ENCODE measurements at regions not wholly inside any gene's neighbourhood (a gene's known extent, or its start where the extent isn't known, plus 50 kb on each side); places are given as distances from the start of the nearest gene placed in this dataset.

DNA sequence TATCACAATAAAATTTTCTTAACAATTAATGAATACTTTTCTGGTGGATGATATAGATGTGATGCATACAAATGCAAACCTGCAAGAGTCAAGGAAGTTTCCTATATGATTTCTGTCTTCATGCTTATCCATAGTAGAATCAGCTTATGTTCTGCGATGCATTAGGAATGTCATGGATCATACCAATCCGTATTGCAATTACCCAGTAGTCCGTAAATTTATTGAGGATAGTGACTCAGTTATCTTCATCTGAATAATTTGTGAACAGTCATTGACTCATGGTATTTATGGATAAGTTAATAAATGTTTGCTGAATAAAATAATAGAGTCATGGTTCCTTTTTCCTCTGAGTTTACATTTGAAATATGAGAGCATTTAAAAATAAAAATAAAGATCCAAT is 483.4 kb downstream of the LRFN5 start:
- DNase-seq (ENCODE audit: low spot score): no peak

DNA sequence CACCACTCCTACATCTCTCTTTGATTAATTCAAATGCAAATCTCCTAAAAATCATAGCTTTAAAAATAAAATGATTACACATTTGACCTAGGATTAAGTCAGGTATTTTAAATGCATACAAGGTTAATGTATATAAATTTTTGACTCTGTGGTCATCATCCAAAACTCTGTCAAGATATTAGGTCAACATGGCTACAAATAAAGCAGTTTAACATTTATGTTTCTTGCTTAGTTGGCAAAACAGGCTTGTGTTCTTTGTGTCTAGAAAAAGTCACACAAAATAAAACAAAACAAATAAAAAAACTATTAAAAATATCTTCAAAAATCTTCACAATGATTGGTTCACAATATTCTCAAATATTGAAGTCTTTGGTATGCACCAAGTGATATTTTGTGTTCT is 473.2 kb downstream of the LRFN5 start:
- DNase-seq (ENCODE audit: low spot score): no peak

DNA sequence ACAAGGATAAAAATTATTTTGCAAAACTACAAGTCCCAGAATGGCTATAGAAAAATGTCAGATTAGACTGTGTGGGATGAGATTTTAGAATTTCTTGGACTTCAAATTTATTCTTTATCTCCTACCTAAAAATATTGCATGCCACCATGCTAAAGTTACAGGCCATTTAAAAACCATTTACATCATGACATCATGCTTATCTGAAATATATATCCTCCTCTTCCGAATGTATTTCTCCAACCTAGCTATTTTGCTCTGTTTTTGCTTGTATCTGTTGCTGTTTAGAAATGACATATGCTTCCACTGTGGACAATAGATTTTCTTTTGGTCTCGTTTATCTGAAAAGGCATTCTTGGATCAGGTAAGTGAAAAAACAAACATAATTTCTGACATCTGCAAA is 471.7 kb downstream of the LRFN5 start:
- DNase-seq (ENCODE audit: low spot score): no peak

DNA sequence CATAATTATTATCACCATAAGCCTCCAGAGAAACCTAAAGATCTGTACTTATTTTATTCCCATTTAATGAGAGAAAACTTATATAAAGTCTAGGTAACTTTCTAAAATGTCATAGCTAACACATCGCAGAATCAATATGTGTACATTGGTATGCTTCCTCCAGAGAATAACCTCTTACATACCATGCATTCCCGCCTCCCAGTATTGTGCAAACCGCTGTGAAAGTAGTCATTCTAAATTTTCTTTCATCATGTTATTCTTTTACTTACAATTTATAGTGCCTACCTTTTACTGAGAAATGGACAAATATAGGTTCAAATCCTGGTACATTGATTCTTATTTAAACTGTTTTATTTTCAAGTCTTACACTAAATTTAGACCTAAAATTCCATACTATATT is 463.4 kb downstream of the LRFN5 start:
- DNase-seq (ENCODE audit: low spot score): no peak

DNA sequence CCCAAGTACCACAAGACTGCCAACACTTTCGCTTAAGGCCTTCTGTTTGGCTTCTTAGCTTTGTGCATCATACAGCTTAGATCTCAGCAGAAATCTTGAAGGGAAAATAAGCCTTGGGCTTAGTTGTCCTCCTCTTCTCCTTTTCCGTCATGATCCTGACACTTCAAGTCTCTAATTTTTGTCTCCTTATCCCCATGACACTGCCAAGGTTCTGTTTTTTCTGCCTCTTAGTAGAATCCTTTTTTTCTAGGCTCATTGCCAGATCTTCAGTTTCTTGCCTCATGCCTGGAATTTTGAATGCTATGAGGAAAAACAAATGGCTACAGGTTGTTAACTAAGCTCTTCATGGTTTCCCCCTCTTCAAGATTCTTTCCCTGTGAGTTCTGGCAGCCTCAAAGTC is 450.4 kb downstream of the LRFN5 start:
- DNase-seq (ENCODE audit: low spot score): no peak

DNA sequence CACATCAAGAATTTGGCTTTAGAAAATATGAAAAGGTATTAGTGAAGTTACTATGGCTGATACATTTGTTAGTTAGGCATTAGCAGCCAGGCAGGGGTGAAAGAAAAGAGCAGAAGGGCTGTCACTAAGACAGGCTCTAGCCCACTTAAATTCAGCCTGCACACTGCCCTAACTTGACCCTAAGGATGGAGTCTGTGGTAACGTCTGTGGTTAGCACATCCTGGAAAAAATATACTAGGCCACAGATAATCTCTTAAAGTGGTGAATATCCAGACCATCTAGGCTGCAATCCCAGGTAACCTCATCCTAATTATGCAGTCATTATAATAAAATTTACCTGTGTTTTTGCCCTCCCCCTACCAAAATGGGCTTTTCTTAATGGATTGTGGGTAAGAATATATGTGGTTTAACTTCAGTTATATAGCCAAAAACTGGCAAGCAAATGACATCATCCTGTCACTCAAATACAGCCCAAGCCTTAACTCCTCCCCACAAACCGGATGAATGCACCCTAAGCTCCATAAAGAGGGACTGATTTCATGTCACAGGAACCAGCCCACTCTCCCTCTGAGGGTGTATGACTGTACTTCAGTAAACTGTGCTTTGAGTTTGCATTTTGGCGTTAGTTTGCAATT is 440.9 kb downstream of the LRFN5 start:
- no peak for DNase-seq (ENCODE audit: low spot score)

DNA sequence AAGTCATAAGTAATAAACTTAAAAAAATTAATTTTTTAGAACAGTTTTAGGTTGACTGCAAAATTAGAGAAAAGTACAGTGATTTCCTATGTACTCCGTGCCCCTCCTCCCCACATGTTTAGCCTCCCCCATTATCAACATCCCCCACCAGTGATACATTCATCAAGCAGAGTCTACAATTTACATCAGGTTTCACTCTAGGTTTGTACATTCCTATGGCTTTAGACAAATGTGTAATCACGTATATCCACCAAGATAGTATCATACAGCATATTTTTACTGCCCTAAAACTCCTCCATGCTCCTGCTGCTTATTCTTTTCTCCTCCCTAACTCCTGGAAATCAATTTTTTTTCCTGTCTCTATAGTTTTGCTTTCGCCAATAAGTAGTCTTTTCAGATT is 438.7 kb downstream of the LRFN5 start:
- DNase-seq (ENCODE audit: low spot score): no peak

DNA sequence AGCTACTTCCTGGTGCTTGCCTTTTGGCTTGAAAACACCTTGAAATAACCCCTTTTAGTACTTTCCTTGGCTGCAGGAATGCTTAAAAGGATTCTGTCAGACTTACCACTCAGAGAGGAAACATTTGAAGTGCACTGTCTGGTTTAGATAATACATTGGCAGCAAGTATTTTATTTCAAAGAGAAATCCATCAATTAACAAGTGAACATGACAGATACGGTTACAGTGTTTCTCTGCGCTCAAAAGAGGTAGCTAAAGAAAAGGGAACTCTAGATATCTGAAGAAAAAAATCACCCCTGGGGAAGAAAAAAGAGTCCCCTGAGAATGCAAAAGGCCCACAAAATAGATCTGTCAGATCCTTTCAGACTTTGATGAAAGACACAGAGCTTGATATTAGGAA is 421.9 kb downstream of the LRFN5 start:
- no peak for DNase-seq (ENCODE audit: low spot score)

DNA sequence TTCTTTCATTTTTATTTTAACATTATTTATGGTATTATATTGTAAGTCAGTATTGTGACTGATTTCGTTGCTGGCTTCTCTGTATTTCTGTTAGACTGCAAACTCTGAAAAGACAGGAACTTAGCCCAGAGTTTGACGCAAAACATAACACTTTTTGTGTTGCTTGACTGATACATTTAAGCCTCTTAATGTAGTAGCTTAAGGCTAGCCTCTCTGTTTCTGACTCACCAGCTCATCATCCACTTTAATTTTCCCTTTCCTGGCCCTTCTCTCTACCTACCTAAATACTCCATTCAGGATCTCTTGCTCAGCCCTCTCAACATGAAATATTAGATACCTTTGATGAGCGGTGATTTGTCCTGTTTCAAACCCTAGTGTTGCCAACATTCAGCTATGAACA is 420.6 kb downstream of the LRFN5 start:
- no peak for DNase-seq (ENCODE audit: low spot score)

DNA sequence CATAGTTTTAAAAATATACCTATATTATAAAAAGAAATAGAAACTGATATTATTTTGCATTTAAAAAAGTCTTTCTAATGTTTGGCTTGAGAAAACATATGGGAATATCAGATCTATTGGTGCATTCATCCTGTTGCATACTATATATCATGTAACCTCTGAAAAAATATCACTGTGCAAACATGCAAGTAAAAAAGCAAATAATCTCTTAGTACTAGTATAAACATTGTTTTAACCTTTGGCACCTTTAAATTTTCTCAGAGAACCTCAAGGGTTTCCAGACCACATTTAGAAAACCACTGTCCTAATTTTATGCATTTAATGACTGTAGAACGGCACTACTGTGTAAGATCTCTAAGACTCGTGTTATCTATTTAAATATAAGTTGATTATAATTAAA is 416.8 kb downstream of the LRFN5 start:
- DNase-seq (ENCODE audit: low spot score): no peak

DNA sequence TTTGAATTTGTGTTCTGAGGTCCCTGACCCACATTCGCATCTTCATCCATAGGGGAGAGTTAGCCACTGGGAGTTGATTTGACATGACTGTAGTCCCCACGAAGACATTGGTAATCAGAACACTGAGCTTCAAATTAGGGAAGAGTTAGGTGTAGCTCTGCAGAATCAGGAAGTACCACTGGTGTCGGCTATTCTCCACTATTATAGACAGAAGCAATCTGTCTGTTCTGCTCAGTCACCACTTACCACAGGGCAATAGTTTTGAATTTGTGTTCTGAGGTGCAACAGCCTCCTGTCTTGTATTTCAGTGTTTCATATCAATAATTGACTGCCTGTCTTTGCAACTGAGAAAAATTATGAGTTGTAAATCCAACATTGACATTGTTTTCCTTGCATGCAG is 407.6 kb downstream of the LRFN5 start:
- DNase-seq (ENCODE audit: low spot score): no peak

DNA sequence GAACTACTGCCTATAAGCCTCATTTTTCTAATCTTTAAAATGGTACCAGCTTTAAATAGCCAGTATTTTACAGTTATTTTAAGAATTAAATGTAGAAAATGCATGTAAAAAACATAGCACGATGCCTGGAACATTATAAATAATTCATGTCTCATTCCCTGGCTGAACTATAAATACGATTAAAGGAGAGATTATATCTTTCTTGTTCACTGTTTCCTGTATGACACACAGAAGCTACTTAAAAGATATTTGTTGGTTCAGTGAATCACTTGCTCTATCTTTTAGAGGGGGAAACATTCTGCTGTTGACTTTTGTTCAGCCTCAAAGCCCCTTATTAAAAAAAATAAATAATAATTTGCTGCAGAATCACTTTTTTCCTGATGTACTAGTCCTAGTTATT is 406.9 kb downstream of the LRFN5 start:
- no peak for DNase-seq (ENCODE audit: low spot score)

DNA sequence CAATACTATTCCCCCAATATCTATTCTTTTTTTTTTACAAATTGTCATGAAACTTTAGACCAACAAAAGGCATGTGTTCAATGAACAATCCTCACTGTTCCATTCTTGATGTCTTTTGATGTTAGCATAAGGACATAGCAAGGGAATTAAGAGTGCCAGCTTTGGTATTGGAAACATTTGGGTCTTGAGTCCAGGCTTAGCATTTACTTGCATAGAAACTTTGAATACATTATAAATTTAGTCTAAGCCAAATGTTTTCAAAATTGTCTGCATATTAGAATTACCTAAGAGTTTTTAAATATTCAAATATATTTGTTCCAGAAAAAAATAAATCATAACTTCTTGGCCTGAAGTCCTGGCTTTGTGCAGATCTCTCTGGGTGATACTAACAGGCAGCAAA is 406.5 kb downstream of the LRFN5 start:
- no peak for DNase-seq (ENCODE audit: low spot score)

DNA sequence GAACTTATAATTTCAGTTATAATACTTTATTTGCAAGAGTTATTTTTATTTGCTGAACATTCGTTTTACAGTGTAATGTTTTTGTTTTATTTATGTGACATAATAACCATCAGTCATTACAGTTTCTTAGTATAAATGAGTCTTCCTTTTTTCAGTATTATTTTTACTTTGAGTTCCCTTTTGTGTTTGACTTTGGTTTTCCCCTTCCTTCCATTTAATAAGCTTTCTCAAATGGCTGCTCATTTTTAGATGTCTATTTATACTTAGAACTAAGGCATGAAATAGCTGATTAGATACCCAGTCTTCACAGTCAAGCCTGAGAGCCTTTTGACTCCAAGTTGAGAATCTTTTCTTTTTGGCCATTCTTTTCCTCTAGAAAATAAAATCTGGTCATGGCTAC is 404.5 kb downstream of the LRFN5 start:
- no peak for DNase-seq (ENCODE audit: low spot score)

DNA sequence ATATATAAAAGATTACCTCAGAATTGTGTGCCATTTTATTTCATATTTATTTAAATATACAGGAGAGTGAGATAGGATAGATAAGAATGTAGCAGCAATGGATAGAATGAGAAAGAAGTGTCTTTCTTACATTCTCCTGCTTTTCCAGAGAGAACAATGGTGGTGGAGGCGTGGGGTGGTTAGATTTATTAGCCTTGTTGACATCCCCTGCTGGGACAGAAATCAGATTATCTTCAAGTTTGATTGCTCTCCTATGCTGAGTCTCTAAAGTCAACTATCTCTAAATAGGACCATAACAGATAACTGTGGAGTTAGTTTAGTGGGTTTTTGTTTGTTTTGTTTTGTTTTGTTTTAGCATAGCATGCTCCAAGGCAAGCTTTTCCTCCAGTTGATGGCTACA is 397.6 kb downstream of the LRFN5 start:
- no peak for DNase-seq (ENCODE audit: low spot score)

DNA sequence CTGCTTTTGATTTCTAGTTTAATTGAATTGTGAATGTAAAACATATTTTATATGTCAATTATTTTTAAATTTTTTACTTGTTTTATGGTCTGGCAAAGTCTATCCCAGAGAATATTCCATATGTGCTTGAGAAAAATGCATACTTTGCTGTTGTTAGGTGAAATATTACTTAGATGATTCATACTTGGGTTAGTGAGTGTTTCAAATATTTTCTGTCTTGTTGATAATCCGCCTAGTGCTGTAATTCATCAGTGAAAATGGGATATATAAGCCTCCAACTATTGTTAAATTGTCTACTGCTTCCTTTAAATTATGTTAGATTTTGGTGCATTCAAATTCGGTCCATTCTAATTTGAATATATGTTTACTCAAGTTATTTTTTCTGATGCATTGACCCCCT is 395.5 kb downstream of the LRFN5 start:
- no peak for DNase-seq (ENCODE audit: low spot score)

DNA sequence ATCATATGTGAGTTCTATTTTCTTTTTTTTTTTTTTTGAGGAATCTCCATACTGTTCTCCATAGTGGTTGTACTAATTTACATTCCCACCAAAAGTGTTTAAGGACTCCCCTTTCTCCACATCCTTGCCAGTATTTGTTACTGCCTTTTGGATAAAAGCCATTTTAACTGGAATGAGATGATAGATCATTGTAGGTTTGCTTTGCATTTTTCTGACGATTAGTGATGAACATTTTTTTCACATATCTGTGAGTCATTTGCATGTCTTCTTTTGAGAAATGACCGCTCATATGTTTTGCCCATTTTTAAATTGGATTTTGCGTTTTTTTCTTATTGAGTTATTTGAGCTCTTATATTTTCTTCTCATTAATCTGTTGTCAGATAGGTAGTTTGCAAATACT is 394.8 kb downstream of the LRFN5 start:
- DNase-seq (ENCODE audit: low spot score): no peak

DNA sequence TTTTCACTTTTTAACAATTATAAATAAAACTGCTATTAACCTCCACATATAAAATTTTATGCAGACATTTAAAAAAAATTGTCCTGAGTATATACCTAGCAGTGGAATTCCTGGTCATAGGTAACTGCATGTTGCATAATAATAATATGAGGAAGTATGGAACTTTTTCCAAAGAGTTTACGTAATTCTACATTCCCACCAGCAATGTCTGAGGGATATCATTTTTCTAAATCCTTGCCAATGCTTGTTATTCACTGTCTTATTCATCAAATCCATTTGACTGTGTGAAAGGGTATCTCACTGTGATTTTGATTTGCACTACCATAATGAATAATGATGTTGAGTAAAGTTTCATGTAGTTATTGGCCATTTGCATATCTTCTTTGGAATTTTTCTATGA is 393.8 kb downstream of the LRFN5 start:
- no peak for DNase-seq (ENCODE audit: low spot score)

DNA sequence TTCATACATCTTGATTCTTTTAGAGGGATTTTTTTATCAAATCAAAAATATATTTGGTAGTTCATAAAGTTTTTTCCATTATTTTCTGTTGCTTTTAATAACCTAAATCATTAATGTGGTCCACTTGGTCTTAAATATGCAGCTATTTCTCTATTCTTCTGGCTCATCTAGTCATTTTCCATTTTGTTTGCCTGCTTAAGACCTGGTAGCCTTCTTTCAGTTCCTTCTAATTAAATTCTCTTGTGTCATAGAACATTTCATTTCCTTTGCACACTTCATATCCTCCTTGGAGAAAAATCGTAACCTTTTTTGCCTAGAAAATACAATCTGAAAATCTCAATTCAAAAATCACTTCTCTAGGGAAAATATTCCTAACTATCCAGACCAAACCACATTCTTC is 387.0 kb downstream of the LRFN5 start:
- no peak for DNase-seq (ENCODE audit: low spot score)

DNA sequence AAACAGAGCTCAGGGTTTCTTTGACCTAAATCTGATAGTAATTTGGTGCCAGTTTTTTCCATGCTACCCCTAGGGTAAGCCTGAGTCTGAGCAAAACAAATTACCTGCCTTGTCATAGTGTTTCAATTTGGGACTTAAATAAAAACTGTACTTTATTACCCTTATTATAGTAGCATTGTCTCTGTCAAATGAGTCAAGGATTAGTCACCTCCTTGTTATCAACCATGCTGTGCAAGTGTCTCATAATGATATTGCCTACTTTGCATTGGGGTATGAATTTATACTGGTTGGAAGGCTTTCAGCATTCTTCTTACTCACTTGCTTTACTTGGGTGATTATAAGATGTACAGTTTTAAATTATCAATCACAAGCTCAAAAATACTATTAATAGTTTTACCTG is 380.0 kb downstream of the LRFN5 start:
- DNase-seq (ENCODE audit: low spot score): no peak

DNA sequence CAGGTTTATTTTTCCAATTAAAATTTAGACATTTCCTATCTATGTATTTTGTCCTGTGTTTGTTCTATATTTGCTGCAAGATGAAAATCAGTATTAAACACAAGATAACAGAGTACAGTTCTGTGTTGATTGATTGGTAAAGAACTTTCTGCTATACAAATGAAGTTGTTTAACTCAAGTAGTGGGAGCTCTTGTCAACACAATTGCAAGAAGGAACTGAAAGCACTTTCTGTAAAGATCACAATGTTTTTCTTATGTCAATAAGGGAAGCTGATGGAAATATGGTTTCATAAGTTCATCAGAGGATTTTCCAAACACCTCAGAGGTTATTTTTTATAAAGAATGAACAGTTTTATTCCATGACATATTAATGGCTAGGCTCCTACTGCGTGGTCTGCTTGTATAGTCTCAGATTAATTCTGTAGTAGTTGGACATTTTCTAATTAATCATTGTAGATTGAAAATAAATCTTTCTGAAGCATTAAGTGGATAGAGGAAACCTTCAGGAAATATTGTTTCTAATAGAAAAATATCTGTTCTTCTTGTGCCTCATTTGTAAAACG is 379.5 kb downstream of the LRFN5 start:
- no peak for DNase-seq (ENCODE audit: low spot score)

DNA sequence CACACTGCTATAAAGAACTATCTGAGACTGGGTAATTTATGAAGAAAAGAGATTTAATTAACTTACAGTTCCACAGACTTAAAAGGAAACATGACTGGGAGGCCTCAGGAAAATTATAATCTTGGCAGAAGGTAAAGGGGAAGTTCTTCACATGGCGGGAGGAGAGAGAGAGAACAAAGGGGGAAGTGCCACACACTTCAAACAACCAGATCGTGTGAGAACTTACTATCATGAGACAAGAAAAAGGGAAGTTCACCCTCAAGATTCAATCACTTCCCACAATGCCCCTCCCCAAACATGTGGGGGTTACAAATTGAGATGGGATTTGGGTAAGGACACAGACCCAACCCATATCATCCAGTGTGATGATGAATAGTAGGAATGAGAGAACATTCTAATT is 366.5 kb downstream of the LRFN5 start:
- no peak for DNase-seq (ENCODE audit: low spot score)

DNA sequence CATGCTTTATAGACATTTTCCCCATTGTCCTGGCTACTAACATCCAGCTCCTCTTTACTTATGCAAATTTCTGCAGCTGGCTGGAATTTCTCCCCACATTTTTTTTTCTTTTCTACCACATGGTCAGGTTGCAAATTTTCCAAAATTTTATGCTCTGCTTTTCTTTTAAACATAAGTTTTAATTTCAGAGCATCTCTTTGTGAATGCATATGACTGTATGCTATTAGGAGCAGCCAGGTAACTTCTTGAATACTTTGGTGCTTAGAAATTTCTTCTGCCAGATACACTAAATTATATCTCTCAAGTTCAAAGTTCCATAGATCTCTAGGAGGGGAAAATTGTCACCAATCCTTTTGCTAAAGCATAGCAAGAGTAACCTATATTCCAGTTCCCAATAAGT is 365.9 kb downstream of the LRFN5 start:
- DNase-seq (ENCODE audit: low spot score): no peak

DNA sequence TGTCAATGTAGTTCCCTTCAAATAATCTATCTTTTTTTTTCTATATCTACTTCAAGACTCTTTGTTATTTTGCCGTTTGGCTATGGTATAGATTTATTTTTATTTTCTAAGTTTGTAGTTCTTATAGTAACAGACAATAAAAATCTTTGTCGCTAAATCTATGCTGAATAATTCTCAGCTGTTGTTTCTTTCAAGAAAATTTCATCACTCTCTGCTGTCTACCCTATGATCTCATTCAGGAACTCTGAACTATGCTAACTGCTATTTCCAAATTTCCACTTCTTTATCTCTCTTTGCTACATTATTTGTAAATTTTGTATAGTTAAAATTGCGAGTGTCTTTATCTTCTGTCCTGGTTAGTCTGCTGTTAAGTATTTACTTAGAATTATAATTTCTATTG is 353.6 kb downstream of the LRFN5 start:
- no peak for DNase-seq (ENCODE audit: low spot score)

DNA sequence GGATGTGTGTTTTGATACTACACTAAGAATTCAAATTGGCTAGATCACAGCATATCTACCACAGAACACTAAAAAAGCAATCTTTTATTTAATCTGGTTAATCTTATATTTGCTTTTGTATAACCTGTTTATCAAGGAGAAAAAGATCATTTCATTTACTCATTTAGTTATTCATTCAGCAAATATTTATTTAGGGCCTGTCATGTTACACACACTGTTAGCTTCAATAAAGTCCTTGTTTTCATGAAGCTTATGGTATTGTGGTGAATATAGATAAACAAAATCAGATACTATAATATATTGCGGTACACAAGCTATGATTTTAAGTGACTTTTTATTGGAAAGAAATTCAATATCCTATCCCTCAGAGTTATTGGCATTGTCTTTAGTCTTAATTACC is 350.8 kb downstream of the LRFN5 start:
- DNase-seq (ENCODE audit: low spot score): no peak

Measured in GM03348 (cell line).